ENCODE measurements at regions not wholly inside any gene's neighbourhood (a gene's known extent, or its start where the extent isn't known, plus 50 kb on each side); places are given as distances from the start of the nearest gene placed in this dataset.

- no peak for TF ChIP-seq YY1 (IDR thresholded peaks at IDR 0.05; ENCODE audit: low read depth)
- TF ChIP-seq TAF1 (IDR thresholded peaks at IDR 0.05; ENCODE audit: low read depth): no peak
- TF ChIP-seq, protein P1, sequence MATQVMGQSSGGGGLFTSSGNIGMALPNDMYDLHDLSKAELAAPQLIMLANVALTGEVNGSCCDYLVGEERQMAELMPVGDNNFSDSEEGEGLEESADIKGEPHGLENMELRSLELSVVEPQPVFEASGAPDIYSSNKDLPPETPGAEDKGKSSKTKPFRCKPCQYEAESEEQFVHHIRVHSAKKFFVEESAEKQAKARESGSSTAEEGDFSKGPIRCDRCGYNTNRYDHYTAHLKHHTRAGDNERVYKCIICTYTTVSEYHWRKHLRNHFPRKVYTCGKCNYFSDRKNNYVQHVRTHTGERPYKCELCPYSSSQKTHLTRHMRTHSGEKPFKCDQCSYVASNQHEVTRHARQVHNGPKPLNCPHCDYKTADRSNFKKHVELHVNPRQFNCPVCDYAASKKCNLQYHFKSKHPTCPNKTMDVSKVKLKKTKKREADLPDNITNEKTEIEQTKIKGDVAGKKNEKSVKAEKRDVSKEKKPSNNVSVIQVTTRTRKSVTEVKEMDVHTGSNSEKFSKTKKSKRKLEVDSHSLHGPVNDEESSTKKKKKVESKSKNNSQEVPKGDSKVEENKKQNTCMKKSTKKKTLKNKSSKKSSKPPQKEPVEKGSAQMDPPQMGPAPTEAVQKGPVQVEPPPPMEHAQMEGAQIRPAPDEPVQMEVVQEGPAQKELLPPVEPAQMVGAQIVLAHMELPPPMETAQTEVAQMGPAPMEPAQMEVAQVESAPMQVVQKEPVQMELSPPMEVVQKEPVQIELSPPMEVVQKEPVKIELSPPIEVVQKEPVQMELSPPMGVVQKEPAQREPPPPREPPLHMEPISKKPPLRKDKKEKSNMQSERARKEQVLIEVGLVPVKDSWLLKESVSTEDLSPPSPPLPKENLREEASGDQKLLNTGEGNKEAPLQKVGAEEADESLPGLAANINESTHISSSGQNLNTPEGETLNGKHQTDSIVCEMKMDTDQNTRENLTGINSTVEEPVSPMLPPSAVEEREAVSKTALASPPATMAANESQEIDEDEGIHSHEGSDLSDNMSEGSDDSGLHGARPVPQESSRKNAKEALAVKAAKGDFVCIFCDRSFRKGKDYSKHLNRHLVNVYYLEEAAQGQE (IDR thresholded peaks at IDR 0.05; ENCODE audit: low read depth): no peak
- TF ChIP-seq, protein P2, sequence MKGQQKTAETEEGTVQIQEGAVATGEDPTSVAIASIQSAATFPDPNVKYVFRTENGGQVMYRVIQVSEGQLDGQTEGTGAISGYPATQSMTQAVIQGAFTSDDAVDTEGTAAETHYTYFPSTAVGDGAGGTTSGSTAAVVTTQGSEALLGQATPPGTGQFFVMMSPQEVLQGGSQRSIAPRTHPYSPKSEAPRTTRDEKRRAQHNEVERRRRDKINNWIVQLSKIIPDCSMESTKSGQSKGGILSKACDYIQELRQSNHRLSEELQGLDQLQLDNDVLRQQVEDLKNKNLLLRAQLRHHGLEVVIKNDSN (IDR thresholded peaks at IDR 0.05): no peak
Observed at GRCh38 chr11:115736146-115736545, 231.9 kb upstream of the CADM1 start.

Data from Ishikawa (cell line).